ENCODE measurements at regions not wholly inside any gene's neighbourhood (a gene's known extent, or its start where the extent isn't known, plus 50 kb on each side); places are given as distances from the start of the nearest gene placed in this dataset.

GRCh38 chr1:163701783-163702374 lies 380.1 kb downstream of the NUF2 start:
- TF ChIP-seq POLR2AphosphoS5 (IDR thresholded peaks at IDR 0.05; ENCODE audit: low read depth, low read length): no peak
- TF ChIP-seq TAF1 (IDR thresholded peaks at IDR 0.05; ENCODE audit: low read depth, low read length): no peak
- no peak for TF ChIP-seq POLR2A (IDR thresholded peaks at IDR 0.05; ENCODE audit: low read depth, low read length)
